IMR-90 (cell line): ENCODE measurements at regions not wholly inside any gene's neighbourhood (a gene's known extent, or its start where the extent isn't known, plus 50 kb on each side); places are given as distances from the start of the nearest gene placed in this dataset.
"Not testable (repeated sequence)": the region's sequence is repeated elsewhere in the genome, so short reads cannot be mapped to it uniquely, and the experiment has no call there.

Experiments used
- BHLHE40 ChIP-seq: fragments of 150-350 bp; IDR thresholded peaks from 2 replicates; pipeline ENCODE4 v1.6.1; 2016; ENCODE audit warnings: mild to moderate bottlenecking, low read depth, low read length
- NFE2L2 ChIP-seq: fragments of 150-350 bp; IDR thresholded peaks from 2 replicates; pipeline ENCODE4 v1.6.1; 2016; ENCODE audit warnings: low read depth, mild to moderate bottlenecking, low read length
- POLR2A ChIP-seq: IDR thresholded peaks from 2 replicates; pipeline ENCODE4 v1.6.1; 2012; ENCODE audit warnings: mild to moderate bottlenecking, low read depth, low read length
- RAD21 ChIP-seq: IDR thresholded peaks from 2 replicates; pipeline ENCODE4 v1.6.1; 2012; ENCODE audit warnings: low read length, improper control_type of control experiment
- RCOR1 ChIP-seq: IDR thresholded peaks from 2 replicates; pipeline ENCODE4 v1.6.1; 2012; ENCODE audit warnings: mild to moderate bottlenecking, low read length, improper control_type of control experiment; ENCODE audit not compliant: insufficient replicate concordance
- TF ChIP-seq, protein P1 (sequence below): conservative IDR thresholded peaks from 2 replicates; pipeline ENCODE4 v1.5.1; 2012; ENCODE audit warnings: mild to moderate bottlenecking, low read depth, low read length, improper control_type of control experiment
- TF ChIP-seq, protein P2 (sequence below): fragments of 150-350 bp; IDR thresholded peaks from 2 replicates; pipeline ENCODE4 v1.6.1; 2017; ENCODE audit warnings: mild to moderate bottlenecking, antibody characterized with exemption, low read length, low read depth
- TF ChIP-seq, protein P3 (sequence below): fragments of 150-350 bp; IDR thresholded peaks from 2 replicates; pipeline ENCODE4 v1.6.1; 2016; ENCODE audit warnings: low read depth, mild to moderate bottlenecking, low read length, moderate library complexity, borderline replicate concordance

DNA sequence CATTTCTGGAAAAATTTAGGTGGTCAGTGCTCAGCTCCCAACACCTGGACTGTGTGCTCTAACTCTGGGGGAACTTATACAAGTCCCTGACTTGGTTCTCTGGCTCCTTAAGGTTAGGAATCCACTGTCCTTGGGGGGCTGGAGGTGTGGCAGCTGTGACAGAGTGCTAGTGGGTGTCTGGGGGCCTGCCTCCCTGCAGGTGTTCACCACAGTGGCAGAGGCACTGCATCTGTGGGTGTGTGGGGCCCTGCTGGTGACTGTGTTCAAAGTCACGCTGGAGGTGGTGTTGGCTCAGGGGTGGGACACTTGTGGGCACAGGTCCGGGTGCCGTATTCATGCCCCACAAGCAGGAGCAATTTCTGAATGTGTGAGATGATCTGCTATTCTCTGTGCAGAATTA lies 87.2 kb downstream of the OR4M2 start:
- TF ChIP-seq, protein P1, sequence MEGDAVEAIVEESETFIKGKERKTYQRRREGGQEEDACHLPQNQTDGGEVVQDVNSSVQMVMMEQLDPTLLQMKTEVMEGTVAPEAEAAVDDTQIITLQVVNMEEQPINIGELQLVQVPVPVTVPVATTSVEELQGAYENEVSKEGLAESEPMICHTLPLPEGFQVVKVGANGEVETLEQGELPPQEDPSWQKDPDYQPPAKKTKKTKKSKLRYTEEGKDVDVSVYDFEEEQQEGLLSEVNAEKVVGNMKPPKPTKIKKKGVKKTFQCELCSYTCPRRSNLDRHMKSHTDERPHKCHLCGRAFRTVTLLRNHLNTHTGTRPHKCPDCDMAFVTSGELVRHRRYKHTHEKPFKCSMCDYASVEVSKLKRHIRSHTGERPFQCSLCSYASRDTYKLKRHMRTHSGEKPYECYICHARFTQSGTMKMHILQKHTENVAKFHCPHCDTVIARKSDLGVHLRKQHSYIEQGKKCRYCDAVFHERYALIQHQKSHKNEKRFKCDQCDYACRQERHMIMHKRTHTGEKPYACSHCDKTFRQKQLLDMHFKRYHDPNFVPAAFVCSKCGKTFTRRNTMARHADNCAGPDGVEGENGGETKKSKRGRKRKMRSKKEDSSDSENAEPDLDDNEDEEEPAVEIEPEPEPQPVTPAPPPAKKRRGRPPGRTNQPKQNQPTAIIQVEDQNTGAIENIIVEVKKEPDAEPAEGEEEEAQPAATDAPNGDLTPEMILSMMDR: not testable (repeated sequence)
- not testable (repeated sequence) for TF ChIP-seq BHLHE40, NFE2L2, POLR2A, RAD21, RCOR1
- TF ChIP-seq, protein P2, sequence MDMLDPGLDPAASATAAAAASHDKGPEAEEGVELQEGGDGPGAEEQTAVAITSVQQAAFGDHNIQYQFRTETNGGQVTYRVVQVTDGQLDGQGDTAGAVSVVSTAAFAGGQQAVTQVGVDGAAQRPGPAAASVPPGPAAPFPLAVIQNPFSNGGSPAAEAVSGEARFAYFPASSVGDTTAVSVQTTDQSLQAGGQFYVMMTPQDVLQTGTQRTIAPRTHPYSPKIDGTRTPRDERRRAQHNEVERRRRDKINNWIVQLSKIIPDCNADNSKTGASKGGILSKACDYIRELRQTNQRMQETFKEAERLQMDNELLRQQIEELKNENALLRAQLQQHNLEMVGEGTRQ: not testable (repeated sequence)
- TF ChIP-seq, protein P3, sequence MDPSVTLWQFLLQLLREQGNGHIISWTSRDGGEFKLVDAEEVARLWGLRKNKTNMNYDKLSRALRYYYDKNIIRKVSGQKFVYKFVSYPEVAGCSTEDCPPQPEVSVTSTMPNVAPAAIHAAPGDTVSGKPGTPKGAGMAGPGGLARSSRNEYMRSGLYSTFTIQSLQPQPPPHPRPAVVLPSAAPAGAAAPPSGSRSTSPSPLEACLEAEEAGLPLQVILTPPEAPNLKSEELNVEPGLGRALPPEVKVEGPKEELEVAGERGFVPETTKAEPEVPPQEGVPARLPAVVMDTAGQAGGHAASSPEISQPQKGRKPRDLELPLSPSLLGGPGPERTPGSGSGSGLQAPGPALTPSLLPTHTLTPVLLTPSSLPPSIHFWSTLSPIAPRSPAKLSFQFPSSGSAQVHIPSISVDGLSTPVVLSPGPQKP: not testable (repeated sequence)
